A172 (cell line): ENCODE measurements at regions not wholly inside any gene's neighbourhood (a gene's known extent, or its start where the extent isn't known, plus 50 kb on each side); places are given as distances from the start of the nearest gene placed in this dataset.
A peak's percentile ranks its signal among the peaks of the same experiment; 100 is the strongest.
"Not testable (repeated sequence)": the region's sequence is repeated elsewhere in the genome, so short reads cannot be mapped to it uniquely, and the experiment has no call there.

Source experiments
- DNase-seq: peaks from one replicate; pipeline ENCODE4 v3.0.0-alpha.2; 2015; ENCODE audit warnings: low spot score

DNA sequence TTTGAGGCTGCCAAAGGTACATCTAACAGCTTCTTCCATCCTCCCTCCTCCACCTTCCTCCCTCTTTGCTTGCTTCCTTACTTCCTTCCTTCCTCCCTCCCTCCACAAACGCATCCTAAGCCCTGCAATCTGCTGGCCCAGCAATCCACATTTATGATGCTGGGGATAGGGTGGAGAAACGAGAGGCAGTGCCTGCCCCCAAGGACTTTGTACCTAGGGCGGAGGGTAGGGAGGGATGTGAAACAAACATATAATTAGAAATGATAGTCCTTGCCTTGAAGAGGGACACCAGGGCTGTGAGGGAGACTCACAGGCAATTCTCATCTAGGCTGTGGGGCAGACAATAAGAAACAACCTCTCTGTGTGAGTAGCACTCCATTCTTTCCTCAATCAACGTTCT lies 188.3 kb downstream of the ANKRD30B start:
- no peak for DNase-seq

DNA sequence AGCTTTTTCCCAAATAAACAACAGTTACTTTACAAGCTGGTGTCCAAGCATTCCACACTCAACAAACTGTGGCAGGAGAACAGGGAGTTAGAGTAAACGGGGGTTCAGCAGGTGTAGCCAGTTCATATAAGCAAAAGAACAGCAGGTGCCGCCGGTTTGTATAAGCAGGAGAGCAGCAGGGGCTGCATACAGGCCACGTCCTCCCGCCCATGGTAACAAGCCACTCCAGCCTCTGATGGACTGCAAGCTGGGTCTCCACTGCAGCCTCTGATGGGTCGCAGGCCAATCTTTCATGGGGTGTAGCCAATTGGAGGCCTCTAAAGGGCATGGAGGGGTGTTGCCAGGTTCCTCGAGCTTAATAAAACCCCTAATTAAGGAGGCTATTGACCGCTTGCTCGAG lies 189.3 kb downstream of the ANKRD30B start:
- DNase-seq = no peak

DNA sequence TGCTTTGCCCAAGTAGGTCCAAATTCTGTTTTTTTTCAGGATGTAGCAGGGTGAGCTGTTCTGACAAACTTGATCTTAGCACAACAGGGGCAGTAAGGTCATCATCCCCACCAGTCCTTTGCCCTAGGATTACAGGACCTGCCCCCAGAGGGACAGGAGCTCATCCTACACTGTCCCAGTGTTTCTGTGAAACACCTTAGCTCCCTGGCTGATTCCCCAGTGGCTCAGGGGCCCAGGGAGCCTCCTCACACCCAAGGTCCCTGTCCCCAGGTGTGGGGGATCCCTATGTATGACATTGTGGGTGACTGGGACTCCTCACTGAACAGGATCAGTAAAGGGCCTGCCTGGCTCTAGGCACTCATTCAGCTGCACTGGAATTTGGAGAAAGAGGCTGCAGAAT lies 191.2 kb downstream of the ANKRD30B start:
- DNase-seq = no peak

GRCh38 chr18:14940106-14940505 lies 192.1 kb downstream of the ANKRD30B start:
- DNase-seq = not testable (repeated sequence)

DNA sequence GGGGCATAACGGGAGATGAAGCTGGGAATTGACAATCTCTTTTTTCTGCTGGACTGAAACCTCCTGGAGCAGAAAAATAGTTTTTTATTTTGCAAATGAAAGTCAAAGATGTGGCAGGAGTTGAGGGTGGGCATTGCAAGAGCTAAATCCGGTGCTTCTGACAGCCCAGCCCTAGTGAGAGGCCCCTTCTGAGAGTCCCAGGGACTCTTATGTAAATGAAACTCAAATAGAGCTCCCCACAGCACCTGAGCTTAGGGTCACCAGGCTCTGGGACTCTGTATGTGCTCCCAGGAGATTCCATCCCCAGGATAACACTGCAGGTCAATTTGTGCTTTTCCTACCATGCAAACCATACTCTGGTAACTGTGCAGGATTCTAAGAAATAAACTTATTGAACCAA lies 192.8 kb downstream of the ANKRD30B start:
- no peak for DNase-seq

GRCh38 chr18:14941256-14941655 lies 193.3 kb downstream of the ANKRD30B start:
- DNase-seq = no peak

DNA sequence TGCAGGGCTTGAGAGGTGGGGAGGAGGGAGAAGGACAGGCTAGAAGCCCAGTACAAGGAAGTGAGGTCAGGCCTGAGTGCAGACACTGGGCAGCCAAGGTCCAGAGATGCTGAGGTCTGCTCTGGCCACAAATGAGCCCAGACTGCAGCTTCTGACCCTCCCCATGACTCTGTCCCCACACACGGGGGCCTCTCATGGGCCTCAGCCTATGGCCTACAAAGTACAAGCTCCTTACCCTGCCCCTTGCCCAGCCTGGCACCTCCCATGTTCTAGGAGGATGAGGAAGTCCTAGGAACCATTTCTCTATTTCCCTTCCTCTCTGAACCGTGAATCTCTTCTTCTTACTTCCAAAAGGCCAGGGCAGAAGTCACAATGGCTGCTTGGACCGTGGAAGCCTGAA lies 193.8 kb downstream of the ANKRD30B start:
- DNase-seq = no peak

DNA sequence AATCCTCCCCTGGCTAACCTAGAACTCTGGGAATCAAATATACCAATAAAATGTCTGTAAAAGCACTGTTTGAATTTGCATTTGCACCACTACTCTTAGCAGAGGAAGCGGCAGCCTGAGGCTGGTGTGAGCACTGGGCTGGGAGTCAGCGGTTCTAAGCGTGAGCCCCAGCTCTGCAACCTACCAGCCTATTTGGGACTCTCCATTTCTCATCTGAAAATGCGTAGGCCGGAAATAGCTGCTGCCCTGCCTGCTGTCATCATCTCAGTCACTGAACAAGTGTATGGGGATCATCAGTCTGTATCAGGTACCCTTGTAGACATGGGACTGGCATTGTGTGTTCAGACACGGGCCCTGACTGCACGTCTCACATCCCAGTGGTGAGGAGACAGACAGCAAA lies 194.3 kb downstream of the ANKRD30B start:
- DNase-seq = no peak

- no peak for DNase-seq
Measured at GRCh38 chr18:14943486-14943885, 195.5 kb downstream of the ANKRD30B start.

DNA sequence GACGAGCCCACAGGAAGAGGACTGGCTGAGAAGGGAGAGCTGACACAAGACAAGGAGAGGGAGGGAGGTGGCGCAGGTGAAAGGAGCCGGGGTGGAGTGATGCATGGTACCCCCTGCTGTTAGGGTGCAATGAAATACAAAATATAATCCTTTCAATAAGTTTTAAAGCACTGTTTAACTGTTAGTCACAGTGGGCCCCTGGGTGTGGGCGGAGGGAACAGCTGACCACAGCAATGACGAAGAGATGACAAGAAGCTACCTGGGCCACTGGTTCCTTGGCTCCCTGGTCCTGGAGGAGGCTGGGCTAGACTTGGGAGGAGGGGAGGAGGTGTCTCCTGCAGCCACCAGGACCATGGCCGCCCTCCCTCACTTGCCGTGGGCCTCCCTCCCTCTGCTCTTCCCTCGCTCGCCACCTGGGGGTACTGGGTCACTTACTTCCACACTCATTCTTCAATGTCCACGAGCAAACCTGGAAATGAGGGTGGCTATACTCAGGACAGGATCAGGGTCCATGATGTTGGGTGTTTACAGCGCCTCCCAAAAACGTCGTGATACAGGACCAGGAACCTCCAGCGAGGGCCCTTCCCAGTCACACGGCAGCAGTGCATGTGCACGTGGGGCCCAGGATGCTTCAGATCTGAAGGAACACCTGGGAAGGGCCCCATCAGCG lies 196.1 kb downstream of the ANKRD30B start:
- no peak for DNase-seq

DNA sequence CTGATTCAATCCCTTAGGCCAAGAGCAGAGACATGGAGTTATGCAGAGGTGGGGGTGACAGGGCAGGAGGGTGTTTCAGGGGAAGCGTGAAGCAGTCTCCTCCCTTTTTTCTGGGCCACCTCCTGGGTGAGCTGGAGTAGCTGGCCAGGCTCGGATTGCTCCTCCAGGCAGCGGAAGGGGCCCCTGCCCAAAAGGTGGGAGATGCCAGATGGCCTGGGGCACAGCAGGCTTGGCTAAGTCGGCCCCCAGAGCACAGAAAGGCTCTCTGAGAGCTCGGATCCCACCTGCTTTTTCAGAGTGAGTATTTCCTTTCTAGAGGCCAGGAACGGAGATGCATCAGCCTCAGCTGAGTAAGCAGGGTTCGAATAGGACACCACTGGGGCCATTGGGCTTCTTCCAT lies 196.9 kb downstream of the ANKRD30B start:
- DNase-seq = no peak

DNA sequence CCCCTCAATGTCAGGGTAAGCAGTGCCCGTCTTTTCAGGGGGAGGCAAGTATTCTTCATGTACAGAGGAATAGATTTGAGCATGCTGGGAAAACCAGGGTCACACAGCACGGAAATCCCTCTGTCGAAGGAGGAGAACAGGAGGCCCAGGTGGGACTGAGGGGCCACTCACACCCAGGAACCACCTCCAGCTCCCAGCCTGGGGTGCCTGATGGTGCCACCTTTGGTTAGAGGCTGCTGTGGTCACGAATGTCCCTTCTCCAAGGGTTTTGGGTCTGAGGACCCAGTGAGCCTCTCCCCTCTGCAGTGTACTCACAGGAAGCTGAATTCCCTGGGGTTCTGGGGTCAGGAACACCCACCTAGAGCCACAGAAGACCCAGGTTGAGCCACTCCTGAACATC lies 197.3 kb downstream of the ANKRD30B start:
- no peak for DNase-seq

DNA sequence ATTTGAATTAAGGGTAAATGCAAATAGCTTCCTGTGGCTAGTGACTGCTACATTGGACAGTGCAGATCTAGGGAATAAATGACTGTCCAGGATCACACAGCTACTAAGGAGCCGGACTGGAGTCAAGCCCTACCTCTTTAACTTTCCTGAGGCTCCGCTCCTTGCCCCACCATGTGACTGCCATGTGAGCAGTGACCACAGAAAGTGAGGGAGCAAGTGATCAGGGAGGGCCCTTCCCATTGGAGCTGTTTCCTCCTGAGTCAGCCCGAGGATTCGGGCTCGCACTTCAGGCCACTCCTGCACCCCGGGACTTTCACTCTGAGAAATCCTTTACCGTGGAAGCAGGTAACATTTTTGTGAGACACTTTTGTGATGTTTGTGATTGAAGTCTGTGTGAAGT lies 198.0 kb downstream of the ANKRD30B start:
- DNase-seq = peak; percentile 71

GRCh38 chr18:14946741-14947470 lies 198.9 kb downstream of the ANKRD30B start:
- DNase-seq = not testable (repeated sequence)

GRCh38 chr18:14947482-14948162 lies 199.7 kb downstream of the ANKRD30B start:
- DNase-seq = no peak

DNA sequence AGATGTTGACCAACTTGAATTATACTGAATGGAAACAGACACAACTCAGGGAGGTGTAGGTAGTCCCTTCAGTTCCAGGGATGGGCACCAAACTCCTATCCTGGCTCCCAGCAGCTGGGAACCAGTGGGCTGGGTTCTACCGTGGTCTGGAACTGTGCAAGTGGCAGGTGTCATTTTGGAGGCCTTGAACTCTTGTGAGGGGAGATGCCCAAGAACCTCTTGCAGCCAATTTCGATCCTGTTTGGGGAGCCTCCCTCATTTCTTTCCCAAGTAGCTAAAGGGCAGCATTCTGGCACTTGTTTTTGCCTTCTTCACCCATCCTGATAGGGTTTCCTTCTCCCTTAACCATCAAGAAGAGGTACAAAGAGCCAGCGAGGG lies 200.2 kb downstream of the ANKRD30B start:
- DNase-seq = no peak

- DNase-seq = no peak
Measured at GRCh38 chr18:14949800-14950664, 202.1 kb downstream of the ANKRD30B start.

GRCh38 chr18:14952444-14953077 lies 204.6 kb downstream of the ANKRD30B start:
- not testable (repeated sequence) for DNase-seq

GRCh38 chr18:14958701-14959100 lies 210.7 kb downstream of the ANKRD30B start:
- no peak for DNase-seq

- no peak for DNase-seq
Measured at GRCh38 chr18:14959550-14959949, 211.6 kb downstream of the ANKRD30B start.

- DNase-seq = no peak
Measured at GRCh38 chr18:14961991-14962390, 214.0 kb downstream of the ANKRD30B start.

GRCh38 chr18:14962626-14963025 lies 214.7 kb downstream of the ANKRD30B start:
- no peak for DNase-seq
